ENCODE measurements at regions not wholly inside any gene's neighbourhood (a gene's known extent, or its start where the extent isn't known, plus 50 kb on each side); places are given as distances from the start of the nearest gene placed in this dataset.

DNA sequence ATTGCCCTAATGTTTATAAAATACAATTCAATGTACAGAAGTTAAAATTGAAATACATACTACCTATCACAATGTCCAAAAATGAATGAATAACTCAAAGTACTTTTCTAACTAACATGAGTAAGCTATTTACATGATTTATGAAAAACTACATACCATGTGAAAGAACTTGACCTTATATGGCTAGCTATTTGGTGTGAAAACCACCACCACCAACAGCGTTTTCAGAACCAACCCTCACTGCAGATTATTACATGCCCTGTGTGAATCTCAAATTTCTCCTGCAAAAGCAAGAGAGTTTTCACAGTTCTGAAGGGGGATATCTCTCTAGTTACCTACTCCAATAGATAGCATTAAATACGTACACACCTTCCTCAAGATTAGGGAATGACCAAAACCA is 198.5 kb downstream of the SPATA18 start:
- Histone ChIP-seq H3K27me3 (no peaks in the 10 kb centered on the region), H3K4me3 (no peak overlapping the region), H3K27ac (no peak overlapping the region), H3K36me3 (no peaks in the 10 kb centered on the region), H3K9me3 (peaks cover 0 to 8% (median 0%) of the 10 kb centered on the region in 4 donors), H3K4me1 (peaks cover 0 to 26% (median 10%) of the 10 kb centered on the region in 4 donors)
- TF ChIP-seq, protein P1, sequence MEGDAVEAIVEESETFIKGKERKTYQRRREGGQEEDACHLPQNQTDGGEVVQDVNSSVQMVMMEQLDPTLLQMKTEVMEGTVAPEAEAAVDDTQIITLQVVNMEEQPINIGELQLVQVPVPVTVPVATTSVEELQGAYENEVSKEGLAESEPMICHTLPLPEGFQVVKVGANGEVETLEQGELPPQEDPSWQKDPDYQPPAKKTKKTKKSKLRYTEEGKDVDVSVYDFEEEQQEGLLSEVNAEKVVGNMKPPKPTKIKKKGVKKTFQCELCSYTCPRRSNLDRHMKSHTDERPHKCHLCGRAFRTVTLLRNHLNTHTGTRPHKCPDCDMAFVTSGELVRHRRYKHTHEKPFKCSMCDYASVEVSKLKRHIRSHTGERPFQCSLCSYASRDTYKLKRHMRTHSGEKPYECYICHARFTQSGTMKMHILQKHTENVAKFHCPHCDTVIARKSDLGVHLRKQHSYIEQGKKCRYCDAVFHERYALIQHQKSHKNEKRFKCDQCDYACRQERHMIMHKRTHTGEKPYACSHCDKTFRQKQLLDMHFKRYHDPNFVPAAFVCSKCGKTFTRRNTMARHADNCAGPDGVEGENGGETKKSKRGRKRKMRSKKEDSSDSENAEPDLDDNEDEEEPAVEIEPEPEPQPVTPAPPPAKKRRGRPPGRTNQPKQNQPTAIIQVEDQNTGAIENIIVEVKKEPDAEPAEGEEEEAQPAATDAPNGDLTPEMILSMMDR (IDR thresholded peaks at IDR 0.05), result no peak
- no peak for TF ChIP-seq POLR2A (IDR thresholded peaks at IDR 0.05)
- no peak for TF ChIP-seq EP300 (IDR thresholded peaks at IDR 0.05)
- WGBS, 2 donors, result 61% methylated on average over 2 of the region's 2 CpGs
- DNase-seq (ENCODE audit: low spot score in 2 of 2), result no peak

DNA sequence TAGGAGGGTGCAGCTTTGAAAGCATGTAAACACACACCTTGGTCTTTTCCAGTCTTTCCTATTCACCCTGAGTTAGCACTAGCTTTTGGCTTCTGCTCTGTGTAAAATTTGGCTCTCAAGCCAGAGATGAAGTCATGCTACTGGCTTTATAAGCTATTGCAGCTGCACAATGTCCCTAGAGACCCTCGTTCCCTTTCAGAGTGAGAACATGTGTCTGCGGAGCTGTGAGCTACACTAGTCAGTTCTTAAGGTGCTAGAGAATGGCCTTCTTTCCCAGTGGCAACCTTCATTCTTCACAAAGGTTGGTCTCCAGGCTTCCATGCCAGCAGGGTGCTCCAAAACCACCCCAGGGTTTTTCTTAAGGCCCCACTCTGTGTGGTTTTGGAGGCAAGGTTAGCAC is 199.1 kb downstream of the SPATA18 start:
- Histone ChIP-seq H3K9me3 (peaks cover 0 to 8% (median 0%) of the 10 kb centered on the region in 4 donors), H3K36me3 (no peaks in the 10 kb centered on the region), H3K27ac (peak overlapping the region in 1 of 4 donors; percentile 33), H3K27me3 (no peaks in the 10 kb centered on the region), H3K4me1 (peaks cover 0 to 20% (median 4%) of the 10 kb centered on the region in 4 donors), H3K4me3 (no peak overlapping the region)
- peak in 1 of 2 donors; percentile 83 for TF ChIP-seq EP300 (IDR thresholded peaks at IDR 0.05)
- TF ChIP-seq POLR2A (IDR thresholded peaks at IDR 0.05), result no peak
- peak; percentile 31 to 78 for DNase-seq (ENCODE audit: low spot score in 2 of 2)
- 18 to 32% methylated on average over 2 of the region's 2 CpGs for WGBS, 2 donors

DNA sequence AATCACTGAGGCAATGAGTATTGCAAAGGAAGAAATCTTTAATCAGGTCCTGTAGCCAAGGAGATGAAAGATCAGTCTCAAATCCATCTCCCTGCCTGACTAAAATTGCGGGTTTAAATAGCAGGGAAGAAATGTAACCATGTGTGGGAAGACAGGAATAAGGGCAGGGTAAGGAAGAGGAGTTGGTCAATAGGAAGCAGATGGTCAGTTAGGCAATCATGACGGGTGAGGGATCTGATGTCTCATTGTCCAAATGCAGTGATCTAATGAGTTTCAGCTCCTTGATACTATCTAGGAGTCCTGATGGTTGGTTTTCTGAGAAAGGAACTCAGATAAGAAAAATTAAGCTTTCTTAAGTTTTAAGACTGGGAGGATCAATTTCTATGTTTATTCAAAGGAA is 200.8 kb downstream of the SPATA18 start:
- no peak for DNase-seq (ENCODE audit: low spot score in 2 of 2)
- Histone ChIP-seq H3K27me3 (no peaks in the 10 kb centered on the region), H3K4me1 (peaks cover 0 to 15% (median 2%) of the 10 kb centered on the region in 4 donors), H3K36me3 (no peaks in the 10 kb centered on the region), H3K4me3 (no peak overlapping the region), H3K9me3 (peaks cover 0 to 8% (median 0%) of the 10 kb centered on the region in 4 donors), H3K27ac (no peak overlapping the region)
- 82% methylated on average over 2 of the region's 2 CpGs for WGBS, 2 donors
- TF ChIP-seq POLR2A (IDR thresholded peaks at IDR 0.05), result no peak
- TF ChIP-seq, protein P1 (IDR thresholded peaks at IDR 0.05), result no peak
- TF ChIP-seq EP300 (IDR thresholded peaks at IDR 0.05), result no peak

DNA sequence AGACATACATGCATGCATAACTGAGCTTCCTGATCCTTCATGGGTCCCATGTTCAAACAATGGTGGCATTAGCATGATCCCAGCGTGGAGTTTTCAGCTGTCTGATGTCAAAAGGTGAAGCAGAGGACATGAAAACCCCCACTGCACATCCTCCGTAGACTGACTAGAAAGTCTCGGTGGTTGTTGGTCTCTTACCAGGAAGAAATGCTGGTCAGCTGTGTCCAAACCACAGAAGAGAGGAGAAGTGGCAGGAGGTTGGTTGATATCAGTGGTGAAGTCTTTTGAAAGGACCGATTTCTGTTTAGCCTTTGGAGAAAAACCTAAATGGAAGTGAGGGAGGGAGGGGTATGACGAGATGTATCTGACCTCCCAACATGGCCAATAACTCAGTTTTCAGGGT is 201.9 kb downstream of the SPATA18 start:
- Histone ChIP-seq H3K36me3 (no peaks in the 10 kb centered on the region), H3K4me1 (peaks cover 0 to 15% (median 2%) of the 10 kb centered on the region in 4 donors), H3K27me3 (no peaks in the 10 kb centered on the region), H3K9me3 (peaks cover 0 to 8% (median 0%) of the 10 kb centered on the region in 4 donors), H3K4me3 (no peak overlapping the region), H3K27ac (no peak overlapping the region)
- TF ChIP-seq POLR2A (IDR thresholded peaks at IDR 0.05), result no peak
- TF ChIP-seq, protein P1 (IDR thresholded peaks at IDR 0.05), result no peak
- no peak for TF ChIP-seq EP300 (IDR thresholded peaks at IDR 0.05)
- DNase-seq (ENCODE audit: low spot score in 2 of 2), result no peak
- 72% methylated on average over 5 of the region's 5 CpGs for WGBS, 2 donors

DNA sequence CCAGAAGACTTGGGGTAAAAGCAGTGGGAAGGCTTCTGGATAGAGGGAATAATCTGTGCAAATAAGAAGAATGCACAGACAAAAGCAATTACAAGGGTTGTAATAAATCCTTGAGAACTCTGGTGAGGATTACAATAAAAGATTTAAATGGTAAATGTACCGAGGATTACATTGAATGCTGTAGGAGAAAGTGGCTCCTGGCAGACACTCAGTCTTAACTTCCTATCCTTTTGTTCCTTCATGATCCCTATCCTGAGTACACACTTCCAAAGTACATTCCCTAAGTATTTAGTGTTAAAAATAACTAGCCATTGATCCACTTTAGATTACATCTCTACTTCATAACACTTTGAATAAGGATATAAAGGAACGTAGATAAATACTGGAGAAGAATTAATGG is 205.4 kb downstream of the SPATA18 start:
- Histone ChIP-seq H3K4me3 (no peak overlapping the region), H3K27me3 (no peaks in the 10 kb centered on the region), H3K9me3 (peaks cover 0 to 8% (median 0%) of the 10 kb centered on the region in 4 donors), H3K36me3 (no peaks in the 10 kb centered on the region), H3K27ac (no peak overlapping the region), H3K4me1 (peaks cover 0 to 10% (median 0%) of the 10 kb centered on the region in 4 donors)
- DNase-seq (ENCODE audit: low spot score in 2 of 2), result no peak
- TF ChIP-seq, protein P1 (IDR thresholded peaks at IDR 0.05), result no peak
- TF ChIP-seq EP300 (IDR thresholded peaks at IDR 0.05) (no peak), POLR2A (IDR thresholded peaks at IDR 0.05) (no peak)
- WGBS, 2 donors, result 80% methylated on average over 2 of the region's 2 CpGs

DNA sequence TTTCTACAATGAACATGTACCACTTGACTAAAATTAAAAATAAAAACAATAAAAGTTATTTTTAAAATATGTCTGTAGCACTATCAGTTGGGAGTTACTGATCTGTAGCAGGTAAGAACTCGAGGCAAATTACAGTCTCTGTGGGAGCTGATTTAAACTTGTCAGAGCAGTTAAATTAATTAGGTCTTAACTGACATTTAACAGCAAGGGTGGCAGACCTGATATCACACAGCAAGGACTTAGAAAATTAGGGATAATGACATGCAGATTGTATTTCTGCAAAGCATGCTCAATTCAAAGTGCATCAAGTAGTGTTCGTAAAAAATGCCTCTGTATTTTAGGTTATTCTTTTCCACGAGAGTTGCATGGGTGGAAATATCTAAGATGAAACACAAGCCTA is 208.9 kb downstream of the SPATA18 start:
- no peak for DNase-seq (ENCODE audit: low spot score in 2 of 2)
- H3K4me3 ChIP-seq, result no peak overlapping the region
- H3K36me3 ChIP-seq, result no peaks in the 10 kb centered on the region
- 53 to 57% methylated on average over 3 of the region's 3 CpGs for WGBS, 2 donors
- TF ChIP-seq, protein P1 (IDR thresholded peaks at IDR 0.05), result no peak
- TF ChIP-seq EP300 (IDR thresholded peaks at IDR 0.05) (no peak), POLR2A (IDR thresholded peaks at IDR 0.05) (no peak)
- no peak overlapping the region for H3K27ac ChIP-seq
- no peaks in the 10 kb centered on the region for H3K9me3 ChIP-seq
- H3K4me1 ChIP-seq, result peaks cover 0 to 17% (median 0%) of the 10 kb centered on the region in 4 donors
- no peaks in the 10 kb centered on the region for H3K27me3 ChIP-seq
